ENCODE measurements at regions not wholly inside any gene's neighbourhood (a gene's known extent, or its start where the extent isn't known, plus 50 kb on each side); places are given as distances from the start of the nearest gene placed in this dataset.

- no peak for DNase-seq (ENCODE audit: low spot score)
Observed at GRCh38 chr12:63250486-63250885, 99.5 kb upstream of the AVPR1A start.

DNA sequence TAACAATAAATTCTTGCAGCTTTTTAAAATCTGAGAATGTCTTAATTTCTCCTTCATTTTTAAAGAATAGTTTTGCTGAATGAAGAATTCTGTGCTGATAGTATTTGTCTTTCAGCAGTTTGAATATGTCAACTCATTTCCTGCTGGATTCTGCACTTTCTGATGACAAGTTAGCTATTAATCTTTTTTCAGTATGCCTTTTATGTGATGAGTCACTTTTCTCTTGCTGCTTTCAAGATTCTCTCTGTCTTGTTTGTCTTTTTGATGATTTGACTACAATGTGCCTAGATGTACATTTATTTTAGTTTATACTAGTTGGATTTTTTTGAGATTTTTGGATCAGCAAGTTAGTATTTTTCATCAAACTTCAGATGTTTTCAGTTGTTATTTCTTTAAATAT is 87.9 kb upstream of the AVPR1A start:
- DNase-seq (ENCODE audit: low spot score) = no peak

GRCh38 chr12:63232896-63233295 is 81.9 kb upstream of the AVPR1A start:
- no peak for DNase-seq (ENCODE audit: low spot score)

DNA sequence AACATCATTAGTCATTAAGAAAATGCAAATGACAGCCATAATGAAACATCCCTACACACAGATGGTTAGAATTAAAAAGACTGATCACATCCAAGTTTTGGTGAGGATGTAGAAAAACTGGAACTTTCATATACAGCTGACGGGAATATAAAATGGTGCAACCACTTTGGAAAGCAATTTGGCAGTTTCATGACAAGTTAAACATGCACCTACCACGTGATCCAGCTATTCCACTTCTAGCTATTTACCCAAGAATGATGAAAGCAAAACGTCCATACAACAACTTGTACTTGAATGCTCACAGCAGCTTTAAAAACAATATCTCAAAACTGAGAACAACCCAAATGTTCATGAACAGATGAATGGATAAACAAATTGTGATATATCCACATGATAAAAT is 77.9 kb upstream of the AVPR1A start:
- DNase-seq (ENCODE audit: low spot score) = no peak

GRCh38 chr12:63226792-63227463 is 75.9 kb upstream of the AVPR1A start:
- DNase-seq (ENCODE audit: low spot score) = no peak

- DNase-seq (ENCODE audit: low spot score) = no peak
Observed at GRCh38 chr12:63224396-63224795, 73.4 kb upstream of the AVPR1A start.

- DNase-seq (ENCODE audit: low spot score) = no peak
Observed at GRCh38 chr12:63223128-63223527, 72.1 kb upstream of the AVPR1A start.

DNA sequence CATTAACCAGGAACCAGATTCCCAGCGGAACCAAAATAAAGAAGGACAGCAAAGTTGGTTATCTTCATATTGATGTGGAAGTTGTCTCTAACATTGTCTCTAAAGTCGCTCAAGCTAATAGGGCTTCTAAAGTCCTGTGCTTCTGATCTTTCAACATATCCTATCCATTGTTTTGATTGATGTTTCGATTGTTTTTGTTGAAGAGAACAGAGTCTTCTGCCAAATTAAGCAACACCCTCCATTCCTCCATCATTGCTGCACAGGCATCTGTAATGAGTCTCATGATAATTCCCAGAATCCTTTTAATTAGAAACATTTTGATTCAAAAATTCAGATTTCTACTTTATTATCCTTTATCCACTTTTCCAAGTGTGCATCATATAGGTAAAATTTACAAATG is 71.6 kb upstream of the AVPR1A start:
- DNase-seq (ENCODE audit: low spot score) = no peak

- DNase-seq (ENCODE audit: low spot score) = no peak
Observed at GRCh38 chr12:63220921-63221320, 69.9 kb upstream of the AVPR1A start.

GRCh38 chr12:63212316-63212715 is 61.3 kb upstream of the AVPR1A start:
- no peak for DNase-seq (ENCODE audit: low spot score)

GRCh38 chr12:63208956-63209355 is 58.0 kb upstream of the AVPR1A start:
- no peak for DNase-seq (ENCODE audit: low spot score)

- DNase-seq (ENCODE audit: low spot score) = no peak
Observed at GRCh38 chr12:63206909-63207308, 55.9 kb upstream of the AVPR1A start.

DNA sequence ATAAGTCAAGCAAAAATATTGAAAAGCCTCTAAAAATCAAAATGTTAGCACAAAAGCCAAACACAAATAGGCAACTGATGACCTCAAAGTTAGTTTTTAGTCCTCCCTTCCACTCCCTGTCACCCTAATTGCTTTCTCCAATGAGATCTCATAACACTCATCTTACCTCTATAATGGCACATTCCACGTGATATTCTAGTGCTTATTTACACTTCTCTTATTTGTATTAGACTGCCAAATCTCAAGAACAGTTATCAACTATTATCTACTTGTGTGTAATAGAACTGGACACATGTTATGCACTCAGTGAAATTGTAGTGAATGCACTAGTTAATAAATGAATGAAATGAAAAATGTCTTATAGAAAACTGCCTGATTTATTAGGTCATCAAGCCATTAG is 55.5 kb upstream of the AVPR1A start:
- no peak for DNase-seq (ENCODE audit: low spot score)
